Stomach (tissue), 4 donors: ENCODE measurements at regions not wholly inside any gene's neighbourhood (a gene's known extent, or its start where the extent isn't known, plus 50 kb on each side); places are given as distances from the start of the nearest gene placed in this dataset.

Experiments
- POLR2A ChIP-seq, 4 donors: fragments of 450-650 bp; IDR thresholded peaks; one replicate each; pipeline ENCODE4 v1.6.1; 2016; ENCODE audit warnings: antibody characterized with exemption in 4 of 4, control low read depth in 2 of 4, mild to moderate bottlenecking in 1 of 4, moderate library complexity in 1 of 4
- POLR2AphosphoS5 ChIP-seq, 3 donors: sonication (generic); formaldehyde crosslinking; IDR thresholded peaks; one replicate each; pipeline ENCODE4 v1.6.1; 2016; ENCODE audit warnings: antibody characterized with exemption in 3 of 3
- TF ChIP-seq, protein P1 (sequence below), 7 experiments: fragments of 450-650 bp in 4 of 7; fragments of 200-600 bp in 3 of 7; sonication (generic) in 3 of 7; IDR thresholded peaks; one replicate each; pipeline ENCODE4 v1.5.1; 2016 to 2019; ENCODE audit warnings: antibody characterized with exemption in 7 of 7, control low read depth in 2 of 7, mild to moderate bottlenecking in 1 of 7

DNA sequence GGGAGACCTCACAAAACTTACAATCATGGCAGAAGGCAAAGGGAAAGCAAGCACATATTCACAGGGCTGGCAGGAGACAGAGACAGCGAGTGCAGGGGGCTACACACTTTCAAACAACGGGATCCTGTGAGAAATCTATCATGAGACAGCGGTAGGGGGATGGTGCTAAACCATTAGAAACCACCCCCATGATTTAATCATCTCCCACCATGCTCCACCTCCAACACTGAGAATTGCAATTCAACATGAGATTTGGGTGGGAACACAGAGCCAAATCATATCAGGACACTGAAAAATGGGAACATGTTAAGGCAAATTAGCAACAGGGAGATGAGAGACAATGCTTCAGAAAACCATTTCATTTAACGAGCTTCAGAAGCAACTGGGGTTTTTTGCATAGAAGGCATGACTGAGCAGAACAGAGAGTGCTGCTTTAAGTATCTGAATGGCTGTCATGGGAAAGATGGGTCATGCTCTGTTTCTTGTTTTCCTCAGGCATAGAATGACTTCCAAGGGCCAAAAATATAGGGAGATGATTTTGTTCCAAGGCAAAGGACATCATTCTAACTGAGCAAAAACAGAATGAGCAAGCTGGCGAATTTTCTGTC is 100.8 kb upstream of the MAP2 start:
- TF ChIP-seq, protein P1, sequence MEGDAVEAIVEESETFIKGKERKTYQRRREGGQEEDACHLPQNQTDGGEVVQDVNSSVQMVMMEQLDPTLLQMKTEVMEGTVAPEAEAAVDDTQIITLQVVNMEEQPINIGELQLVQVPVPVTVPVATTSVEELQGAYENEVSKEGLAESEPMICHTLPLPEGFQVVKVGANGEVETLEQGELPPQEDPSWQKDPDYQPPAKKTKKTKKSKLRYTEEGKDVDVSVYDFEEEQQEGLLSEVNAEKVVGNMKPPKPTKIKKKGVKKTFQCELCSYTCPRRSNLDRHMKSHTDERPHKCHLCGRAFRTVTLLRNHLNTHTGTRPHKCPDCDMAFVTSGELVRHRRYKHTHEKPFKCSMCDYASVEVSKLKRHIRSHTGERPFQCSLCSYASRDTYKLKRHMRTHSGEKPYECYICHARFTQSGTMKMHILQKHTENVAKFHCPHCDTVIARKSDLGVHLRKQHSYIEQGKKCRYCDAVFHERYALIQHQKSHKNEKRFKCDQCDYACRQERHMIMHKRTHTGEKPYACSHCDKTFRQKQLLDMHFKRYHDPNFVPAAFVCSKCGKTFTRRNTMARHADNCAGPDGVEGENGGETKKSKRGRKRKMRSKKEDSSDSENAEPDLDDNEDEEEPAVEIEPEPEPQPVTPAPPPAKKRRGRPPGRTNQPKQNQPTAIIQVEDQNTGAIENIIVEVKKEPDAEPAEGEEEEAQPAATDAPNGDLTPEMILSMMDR (IDR thresholded peaks at IDR 0.05), result no peak
- no peak for TF ChIP-seq POLR2A (IDR thresholded peaks at IDR 0.05)
- no peak for TF ChIP-seq POLR2AphosphoS5 (IDR thresholded peaks at IDR 0.05)
